Subcutaneous abdominal adipose tissue (tissue), 5 donors: ENCODE measurements at regions not wholly inside any gene's neighbourhood (a gene's known extent, or its start where the extent isn't known, plus 50 kb on each side); places are given as distances from the start of the nearest gene placed in this dataset.

Source experiments
- H3K27ac ChIP-seq: one replicate; pipeline ENCODE4 v1.7.0; 2013; ENCODE audit warnings: low read depth, mild to moderate bottlenecking, inconsistent platforms, low read length, moderate library complexity
- H3K27me3 ChIP-seq, 5 donors: one replicate each; pipeline ENCODE4 v1.7.0; 2013; ENCODE audit warnings: low read length in 5 of 5, inconsistent platforms in 1 of 5; ENCODE audit not compliant: control insufficient read depth in 5 of 5, insufficient read depth in 4 of 5
- H3K36me3 ChIP-seq, 5 donors: one replicate each; pipeline ENCODE4 v1.7.0; 2013; ENCODE audit warnings: low read length in 5 of 5; ENCODE audit not compliant: control insufficient read depth in 5 of 5, insufficient read depth in 5 of 5
- H3K4me1 ChIP-seq, 5 donors: one replicate each; pipeline ENCODE4 v1.7.0; 2013; ENCODE audit warnings: low read length in 5 of 5, mild to moderate bottlenecking in 3 of 5, moderate library complexity in 1 of 5; ENCODE audit not compliant: control insufficient read depth in 5 of 5, insufficient read depth in 5 of 5
- H3K4me3 ChIP-seq, 5 donors: one replicate each; pipeline ENCODE4 v1.7.0; 2013; ENCODE audit warnings: low read length in 5 of 5, low read depth in 1 of 5
- H3K9ac ChIP-seq, 5 donors: one replicate each; pipeline ENCODE4 v1.7.0; 2013; ENCODE audit warnings: low read length in 5 of 5, mild to moderate bottlenecking in 4 of 5, moderate library complexity in 3 of 5
- H3K9me3 ChIP-seq, 5 donors: one replicate each; pipeline ENCODE4 v1.7.0; 2013; ENCODE audit warnings: low read length in 5 of 5; ENCODE audit not compliant: control insufficient read depth in 5 of 5
- donor health status: healthy.
- donor health status: healthy.
- donor health status: healthy.
- donor health status: healthy.
- donor health status: healthy.

- Histone ChIP-seq H3K4me1 (no peaks in the 10 kb centered on the region), H3K9ac (no peak overlapping the region), H3K4me3 (no peak overlapping the region), H3K9me3 (peaks cover 0 to 5% (median 2%) of the 10 kb centered on the region in 5 donors), H3K36me3 (no peaks in the 10 kb centered on the region), H3K27me3 (no peaks in the 10 kb centered on the region), H3K27ac (no peak overlapping the region)
These were observed 1899.5 kb downstream of the OLFM4 start for GRCh38 chr13:54928071-54928470.

GRCh38 chr13:54934121-54934520 lies 1905.5 kb downstream of the OLFM4 start:
- H3K27me3 ChIP-seq = no peaks in the 10 kb centered on the region
- no peak overlapping the region for H3K4me3 ChIP-seq
- no peak overlapping the region for H3K27ac ChIP-seq
- no peaks in the 10 kb centered on the region for H3K36me3 ChIP-seq
- no peaks in the 10 kb centered on the region for H3K4me1 ChIP-seq
- peaks cover 0 to 4% (median 0%) of the 10 kb centered on the region in 5 donors for H3K9me3 ChIP-seq
- H3K9ac ChIP-seq = no peak overlapping the region

GRCh38 chr13:54945973-54946372 lies 1917.4 kb downstream of the OLFM4 start:
- no peaks in the 10 kb centered on the region for H3K27me3 ChIP-seq

GRCh38 chr13:54949735-54950134 lies 1921.1 kb downstream of the OLFM4 start:
- no peaks in the 10 kb centered on the region for H3K36me3 ChIP-seq
- no peaks in the 10 kb centered on the region for H3K27me3 ChIP-seq
- no peaks in the 10 kb centered on the region for H3K4me1 ChIP-seq
- H3K4me3 ChIP-seq = no peak overlapping the region
- H3K27ac ChIP-seq = no peak overlapping the region
- H3K9ac ChIP-seq = no peak overlapping the region
- H3K9me3 ChIP-seq = peaks cover 0 to 3% (median 0%) of the 10 kb centered on the region in 5 donors

More at GRCh38 chr13:54945973-54946372, 1917.4 kb downstream of the OLFM4 start:
- Histone ChIP-seq H3K36me3 (no peaks in the 10 kb centered on the region), H3K9me3 (peaks cover 0 to 3% (median 0%) of the 10 kb centered on the region in 5 donors), H3K4me1 (no peaks in the 10 kb centered on the region), H3K9ac (no peak overlapping the region), H3K4me3 (no peak overlapping the region), H3K27ac (no peak overlapping the region)

- no peak overlapping the region for H3K4me3 ChIP-seq
- no peaks in the 10 kb centered on the region for H3K4me1 ChIP-seq
- no peaks in the 10 kb centered on the region for H3K27me3 ChIP-seq
- H3K9ac ChIP-seq = no peak overlapping the region
- H3K36me3 ChIP-seq = no peaks in the 10 kb centered on the region
- H3K27ac ChIP-seq = no peak overlapping the region
- peaks cover 0 to 3% (median 0%) of the 10 kb centered on the region in 5 donors for H3K9me3 ChIP-seq
These were observed 1921.9 kb downstream of the OLFM4 start for GRCh38 chr13:54950546-54950945.

GRCh38 chr13:54953786-54954185 lies 1925.2 kb downstream of the OLFM4 start:
- peaks cover 0 to 9% (median 0%) of the 10 kb centered on the region in 5 donors for H3K9me3 ChIP-seq
- H3K27ac ChIP-seq = no peak overlapping the region
- no peaks in the 10 kb centered on the region for H3K27me3 ChIP-seq
- H3K4me1 ChIP-seq = no peaks in the 10 kb centered on the region
- H3K9ac ChIP-seq = no peak overlapping the region
- no peaks in the 10 kb centered on the region for H3K36me3 ChIP-seq
- no peak overlapping the region for H3K4me3 ChIP-seq

GRCh38 chr13:54958781-54959180 lies 1930.2 kb downstream of the OLFM4 start:
- Histone ChIP-seq H3K27ac (no peak overlapping the region), H3K9me3 (peaks cover 0 to 12% (median 2%) of the 10 kb centered on the region in 5 donors), H3K4me3 (no peak overlapping the region), H3K4me1 (no peaks in the 10 kb centered on the region), H3K27me3 (no peaks in the 10 kb centered on the region), H3K9ac (no peak overlapping the region), H3K36me3 (no peaks in the 10 kb centered on the region)

GRCh38 chr13:54965881-54966280 lies 1937.3 kb downstream of the OLFM4 start:
- Histone ChIP-seq H3K4me3 (no peak overlapping the region), H3K9ac (no peak overlapping the region), H3K4me1 (no peaks in the 10 kb centered on the region), H3K9me3 (peaks cover 0 to 3% (median 0%) of the 10 kb centered on the region in 5 donors), H3K36me3 (no peaks in the 10 kb centered on the region), H3K27ac (no peak overlapping the region), H3K27me3 (no peaks in the 10 kb centered on the region)

- H3K4me1 ChIP-seq = no peaks in the 10 kb centered on the region
- no peak overlapping the region for H3K4me3 ChIP-seq
- no peaks in the 10 kb centered on the region for H3K36me3 ChIP-seq
These were observed 1944.2 kb downstream of the OLFM4 start for GRCh38 chr13:54972838-54973237.

GRCh38 chr13:54975676-54976075 lies 1947.1 kb downstream of the OLFM4 start:
- H3K9ac ChIP-seq = no peak overlapping the region
- H3K9me3 ChIP-seq = no peaks in the 10 kb centered on the region
- no peaks in the 10 kb centered on the region for H3K4me1 ChIP-seq
- H3K27ac ChIP-seq = no peak overlapping the region
- no peak overlapping the region for H3K4me3 ChIP-seq
- no peaks in the 10 kb centered on the region for H3K36me3 ChIP-seq
- no peaks in the 10 kb centered on the region for H3K27me3 ChIP-seq

More at GRCh38 chr13:54972838-54973237, 1944.2 kb downstream of the OLFM4 start:
- Histone ChIP-seq H3K27me3 (no peaks in the 10 kb centered on the region), H3K9ac (no peak overlapping the region), H3K27ac (no peak overlapping the region), H3K9me3 (no peaks in the 10 kb centered on the region)

GRCh38 chr13:54980651-54981050 lies 1952.0 kb downstream of the OLFM4 start:
- Histone ChIP-seq H3K4me3 (no peak overlapping the region), H3K4me1 (no peaks in the 10 kb centered on the region), H3K27ac (no peak overlapping the region), H3K9me3 (no peaks in the 10 kb centered on the region), H3K9ac (no peak overlapping the region), H3K36me3 (no peaks in the 10 kb centered on the region), H3K27me3 (no peaks in the 10 kb centered on the region)
